HCT116 (cell line): ENCODE measurements at regions not wholly inside any gene's neighbourhood (a gene's known extent, or its start where the extent isn't known, plus 50 kb on each side); places are given as distances from the start of the nearest gene placed in this dataset.

Source experiments
- ATAC-seq: fragments of 200-7000 bp; cut with Tn5 transposase; 2 replicates; pipeline ENCODE4 v1.9.1; 2020; ENCODE audit warnings: mild to moderate bottlenecking, moderate library complexity
- BruUV-seq: library from RNA; stranded (reverse); fragments of 400-500 nt; replicated peaks from 2 replicates; lab custom pipeline; 2021; lab: Mats Ljungman, UMichigan
- CTCF ChIA-PET: fragments of 300-600 bp; sonication (Branson Sonifier 250); formaldehyde crosslinking; loops from one replicate; lab custom pipeline; 2021; ENCODE audit warnings: antibody characterized with exemption; lab: Charles Lee
- POLR2A ChIA-PET: fragments of 300-600, 350-600 bp; sonication (Branson Sonifier 250); formaldehyde crosslinking; loops from one replicate; lab custom pipeline; 2021; ENCODE audit warnings: antibody characterized with exemption; lab: Charles Lee
- RAD21 ChIA-PET, 2 experiments: fragments of 300-600 bp; sonication (Branson Sonifier 250); formaldehyde crosslinking; loops; one replicate each; lab custom pipeline; 2023; ENCODE audit warnings: low total read pairs in 2 of 2; ENCODE audit not compliant: uncharacterized antibody in 2 of 2, unreplicated experiment in 2 of 2, low non-redundant PET in 1 of 2; lab: Charles Lee
- DNase-seq: peaks from one replicate; pipeline ENCODE4 v3.0.0-alpha.2; 2010; ENCODE audit warnings: low read depth, low spot score
- H2AFZ ChIP-seq: fragments of 200-600 bp; shearing (Covaris generic), sonication (generic); 2 replicates; pipeline ENCODE4 v1.6.1; 2017; ENCODE audit warnings: low read depth, mixed run types, mixed read lengths, antibody characterized with exemption, low read length; ENCODE audit not compliant: poor library complexity, severe bottlenecking
- H3K27ac ChIP-seq: 2 replicates; pipeline ENCODE4 v1.5.1; 2012; ENCODE audit warnings: low read depth, low read length
- H3K27me3 ChIP-seq: fragments of 200-600 bp; sonication (generic); 2 replicates; pipeline ENCODE4 v1.6.1; 2016; ENCODE audit warnings: mixed run types, low read length, mixed read lengths; ENCODE audit not compliant: insufficient read depth
- H3K36me3 ChIP-seq, 2 experiments: fragments of 200-500 bp in 1 of 2; fragments of 200-600 bp in 1 of 2; sonication (Bioruptor generic) in 1 of 2; sonication (generic) in 1 of 2; 2 replicates each; pipeline versions ENCODE4 v1.5.1 to v1.6.1; 2014 to 2016; ENCODE audit warnings: low read length in 2 of 2, inconsistent platforms in 1 of 2, mixed read lengths in 1 of 2, mixed run types in 1 of 2; ENCODE audit not compliant: insufficient read depth in 2 of 2, control insufficient read depth in 1 of 2
- H3K4me1 ChIP-seq, 2 experiments: fragments of 200-600 bp in 1 of 2; sonication (generic) in 1 of 2; 2 replicates each; pipeline versions ENCODE4 v1.5.1 to v1.6.1; 2012 to 2017; ENCODE audit warnings: low read length in 2 of 2, inconsistent platforms in 1 of 2, mild to moderate bottlenecking in 1 of 2, mixed read lengths in 1 of 2, mixed run types in 1 of 2, moderate library complexity in 1 of 2; ENCODE audit not compliant: insufficient read depth in 2 of 2, control insufficient read depth in 1 of 2
- H3K4me2 ChIP-seq: fragments of 200-600 bp; sonication (generic); 2 replicates; pipeline ENCODE4 v1.6.1; 2017; ENCODE audit warnings: mixed run types, low read length, mixed read lengths
- H3K4me3 ChIP-seq, 2 experiments: fragments of 200-600 bp in 1 of 2; sonication (generic) in 1 of 2; replicated peaks in 1 of 2; 2 replicates each; pipeline ENCODE4 v1.5.1; 2011 to 2016; ENCODE audit warnings: low read length in 2 of 2, control low read depth in 1 of 2, low read depth in 1 of 2, mild to moderate bottlenecking in 1 of 2, mixed read lengths in 1 of 2, mixed run types in 1 of 2
- H3K79me2 ChIP-seq: fragments of 200-600 bp; sonication (generic); 2 replicates; pipeline ENCODE4 v1.6.1; 2017; ENCODE audit warnings: mild to moderate bottlenecking, mixed run types, low read length, moderate library complexity, mixed read lengths; ENCODE audit not compliant: insufficient read depth
- H3K9ac ChIP-seq: fragments of 200-600 bp; sonication (generic); 2 replicates; pipeline ENCODE4 v1.6.1; 2016; ENCODE audit warnings: low read length, mixed read lengths
- H3K9me2 ChIP-seq: fragments of 200-600 bp; sonication (generic), shearing (Covaris generic); 2 replicates; pipeline ENCODE4 v1.6.1; 2017; ENCODE audit warnings: mixed run types, mild to moderate bottlenecking, moderate library complexity; ENCODE audit not compliant: insufficient read depth
- H3K9me3 ChIP-seq, 2 experiments: fragments of 200-500 bp in 1 of 2; fragments of 200-600 bp in 1 of 2; sonication (Bioruptor generic) in 1 of 2; sonication (generic) in 1 of 2; 2 replicates each; pipeline ENCODE4 v1.6.1; 2014 to 2017; ENCODE audit warnings: low read length in 2 of 2, mixed read lengths in 2 of 2, inconsistent platforms in 1 of 2, low read depth in 1 of 2, mild to moderate bottlenecking in 1 of 2, mixed run types in 1 of 2, moderate library complexity in 1 of 2; ENCODE audit not compliant: control insufficient read depth in 1 of 2, insufficient read depth in 1 of 2
- H4K20me1 ChIP-seq: fragments of 200-600 bp; sonication (generic), shearing (Covaris generic); 2 replicates; pipeline ENCODE4 v1.6.1; 2017; ENCODE audit warnings: mixed run types, mild to moderate bottlenecking, moderate library complexity; ENCODE audit not compliant: insufficient read depth
- ATF3 ChIP-seq: IDR thresholded peaks from 2 replicates; pipeline ENCODE4 v1.6.1; 2012
- CEBPB ChIP-seq: IDR thresholded peaks from 2 replicates; pipeline ENCODE4 v1.6.1; 2012; ENCODE audit warnings: low read depth
- CTCF ChIP-seq, 3 experiments: fragments of 200-600 bp in 1 of 3; sonication (generic) in 1 of 3; IDR thresholded peaks in 2 of 3; conservative IDR thresholded peaks in 1 of 3; 2 replicates each; pipeline ENCODE4 v1.5.1; 2012 to 2017; ENCODE audit warnings: low read depth in 2 of 3, low read length in 2 of 3, antibody characterized with exemption in 1 of 3, borderline replicate concordance in 1 of 3, control low read depth in 1 of 3, mild to moderate bottlenecking in 1 of 3, mixed read lengths in 1 of 3, mixed run types in 1 of 3, moderate library complexity in 1 of 3; ENCODE audit not compliant: insufficient read depth in 1 of 3
- ELF1 ChIP-seq: IDR thresholded peaks from 2 replicates; pipeline ENCODE4 v1.6.1; 2012; ENCODE audit warnings: low read depth, borderline replicate concordance
- EZH2 ChIP-seq: fragments of 200-600 bp; sonication (generic); IDR thresholded peaks from 2 replicates; pipeline ENCODE4 v1.6.1; 2017; ENCODE audit warnings: antibody characterized with exemption, mixed run types
- EZH2phosphoT487 ChIP-seq: fragments of 200-600 bp; IDR thresholded peaks from 2 replicates; pipeline ENCODE4 v1.6.1; 2018; ENCODE audit warnings: antibody characterized with exemption, borderline replicate concordance
- FOSL1 ChIP-seq: IDR thresholded peaks from 2 replicates; pipeline ENCODE4 v1.6.1; 2012; ENCODE audit warnings: low read depth
- JUND ChIP-seq: IDR thresholded peaks from 2 replicates; pipeline ENCODE4 v1.6.1; 2012
- MAX ChIP-seq: IDR thresholded peaks from 2 replicates; pipeline ENCODE4 v1.6.1; 2012
- POLR2AphosphoS5 ChIP-seq: IDR thresholded peaks from 2 replicates; pipeline ENCODE4 v1.6.1; 2011; ENCODE audit warnings: mild to moderate bottlenecking, low read depth, low read length, moderate library complexity
- RAD21 ChIP-seq: IDR thresholded peaks from 2 replicates; pipeline ENCODE4 v1.6.1; 2012; ENCODE audit warnings: low read depth, mild to moderate bottlenecking
- REST ChIP-seq: IDR thresholded peaks from 2 replicates; pipeline ENCODE4 v1.6.1; 2012; ENCODE audit warnings: low read depth
- SIN3A ChIP-seq: IDR thresholded peaks from 2 replicates; pipeline ENCODE4 v1.6.1; 2012; ENCODE audit warnings: low read depth
- SP1 ChIP-seq: IDR thresholded peaks from 2 replicates; pipeline ENCODE4 v1.6.1; 2012; ENCODE audit warnings: low read depth
- SRF ChIP-seq: IDR thresholded peaks from 2 replicates; pipeline ENCODE4 v1.6.1; 2012; ENCODE audit warnings: low read depth
- ZFX ChIP-seq: fragments of 450-650 bp; IDR thresholded peaks from 2 replicates; pipeline ENCODE4 v1.6.1; 2017
- ZNF274 ChIP-seq: fragments of 200-500 bp; sonication (Bioruptor generic); IDR thresholded peaks from 2 replicates; pipeline ENCODE4 v1.6.1; 2014; ENCODE audit warnings: mild to moderate bottlenecking, low read depth, low read length, inconsistent platforms
- intact Hi-C: fragments of 100-400 bp; cut with micrococcal nuclease; formaldehyde crosslinking; loops from 2 replicates; pipeline ENCODE4 v1.10.0; 2022

- TF ChIP-seq CTCF (IDR thresholded peaks at IDR 0.05 in 2 of 3, conservative IDR thresholded peaks at IDR 0.05 in 1 of 3; ENCODE audit: borderline replicate concordance in 1 of 3, insufficient read depth in 1 of 3, low read depth in 2 of 3, low read length in 2 of 3) = no peak
- TF ChIP-seq RAD21 = no peak
Observed at GRCh38 chr7:15985587-15986384, 299.3 kb upstream of the MEOX2 start (continued).

- ChIA-PET RAD21 (no interaction called here), POLR2A (no interaction called here), CTCF (no interaction called here)
- Histone ChIP-seq H3K4me2 (no peak overlapping the region), H3K9me2 (no peaks in the 10 kb centered on the region), H2AFZ (no peak overlapping the region), H3K4me1 (no peaks in the 10 kb centered on the region), H3K27ac (no peak overlapping the region), H4K20me1 (no peaks in the 10 kb centered on the region), H3K79me2 (no peaks in the 10 kb centered on the region), H3K27me3 (no peaks in the 10 kb centered on the region), H3K9ac (no peak overlapping the region), H3K4me3 (no peak overlapping the region), H3K9me3 (no peaks in the 10 kb centered on the region), H3K36me3 (no peaks in the 10 kb centered on the region)
- intact Hi-C loops = no loop called here
- ATAC-seq (no peak), DNase-seq (no peak)
- BruUV-seq = no TSS peak
- TF ChIP-seq FOSL1 (no peak), EZH2 (no peak), REST (no peak), SRF (no peak), SP1 (no peak), ATF3 (no peak), MAX (no peak), JUND (no peak), SIN3A (no peak), ELF1 (no peak), POLR2AphosphoS5 (no peak), CTCF (IDR thresholded peaks at IDR 0.05 in 2 of 3, conservative IDR thresholded peaks at IDR 0.05 in 1 of 3; ENCODE audit: borderline replicate concordance in 1 of 3, insufficient read depth in 1 of 3, low read depth in 2 of 3, low read length in 2 of 3) (no peak), ZNF274 (no peak), ZFX (no peak), EZH2phosphoT487 (no peak), CEBPB (no peak), RAD21 (no peak)
Observed at GRCh38 chr7:15977663-15978062, 291.2 kb upstream of the MEOX2 start.
